ENCODE measurements at regions not wholly inside any gene's neighbourhood (a gene's known extent, or its start where the extent isn't known, plus 50 kb on each side); places are given as distances from the start of the nearest gene placed in this dataset.

DNA sequence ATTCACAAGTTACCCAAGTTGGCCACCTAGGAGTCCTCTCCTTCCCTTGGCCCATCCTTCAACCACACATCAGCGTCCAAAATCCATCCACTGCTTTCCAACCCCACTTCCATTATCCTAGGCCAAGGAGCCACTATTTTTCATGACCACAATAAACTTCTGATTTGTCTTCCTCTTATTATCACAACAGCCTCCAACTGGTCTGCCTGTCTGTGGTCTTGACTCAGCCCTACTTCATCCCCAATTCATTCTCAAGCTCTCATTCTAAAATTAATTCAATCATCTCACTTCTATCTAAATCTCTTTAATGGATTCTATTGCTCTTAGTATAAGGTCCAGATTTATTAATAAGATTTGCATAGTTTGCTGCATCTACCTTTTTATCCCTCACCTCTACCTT lies 189.0 kb upstream of the PRDM1 start:
- intact Hi-C loops (cut with micrococcal nuclease): loop anchor here in 1 of 2 donors (10.0 kb wide), 1 partner anchor 102 kb away; no protein-coding TSS in a partner anchor
- Histone ChIP-seq H4K20me1 (ENCODE audit: insufficient read depth, low read length) (no peaks in the 10 kb centered on the region), H3K27ac (ENCODE audit: low read depth in 1 of 2, low read length in 2 of 2) (no peak overlapping the region), H2AFZ (ENCODE audit: insufficient read depth, low read depth, low read length, poor library complexity, severe bottlenecking) (no peak overlapping the region), H3K27me3 (ENCODE audit: control insufficient read depth in 2 of 2, insufficient read depth in 2 of 2, low read length in 2 of 2) (no peaks in the 10 kb centered on the region), H3K4me1 (ENCODE audit: control insufficient read depth in 1 of 2, insufficient read depth in 2 of 2, low read length in 2 of 2) (peaks cover 28% of the 10 kb centered on the region in 2 donors), H3K9ac (ENCODE audit: insufficient read depth, low read length, poor library complexity, severe bottlenecking) (no peak overlapping the region), H3K4me3 (replicated peaks in 1 of 3; ENCODE audit: low read depth in 2 of 3, low read length in 3 of 3) (no peak overlapping the region), H3K79me2 (ENCODE audit: insufficient read depth, low read length) (no peaks in the 10 kb centered on the region), H3K4me2 (replicated peaks; ENCODE audit: extremely low read depth, low read length, poor library complexity, severe bottlenecking) (no peak overlapping the region), H3K9me3 (replicated peaks in 1 of 2; ENCODE audit: control insufficient read depth in 1 of 2, insufficient read depth in 1 of 2, low read length in 2 of 2) (no peaks in the 10 kb centered on the region), H3K36me3 (replicated peaks in 1 of 2; ENCODE audit: control insufficient read depth in 1 of 2, insufficient read depth in 2 of 2, low read length in 2 of 2) (no peaks in the 10 kb centered on the region)
- Mint-ChIP-seq H3K4me3 (no peak overlapping the region), H3K36me3 (peaks cover 0 to 3% of the 10 kb centered on the region in 2 donors), H3K27ac (no peak overlapping the region), H3K9me3 (peaks cover 0 to 5% (median 0%) of the 10 kb centered on the region in 7 donors), H3K4me1 (peaks cover 35% of the 10 kb centered on the region), H3K27me3 (ENCODE audit: low read depth in 3 of 3) (peaks cover 0 to 2% (median 0%) of the 10 kb centered on the region in 3 donors)
- TF ChIP-seq, protein P1, sequence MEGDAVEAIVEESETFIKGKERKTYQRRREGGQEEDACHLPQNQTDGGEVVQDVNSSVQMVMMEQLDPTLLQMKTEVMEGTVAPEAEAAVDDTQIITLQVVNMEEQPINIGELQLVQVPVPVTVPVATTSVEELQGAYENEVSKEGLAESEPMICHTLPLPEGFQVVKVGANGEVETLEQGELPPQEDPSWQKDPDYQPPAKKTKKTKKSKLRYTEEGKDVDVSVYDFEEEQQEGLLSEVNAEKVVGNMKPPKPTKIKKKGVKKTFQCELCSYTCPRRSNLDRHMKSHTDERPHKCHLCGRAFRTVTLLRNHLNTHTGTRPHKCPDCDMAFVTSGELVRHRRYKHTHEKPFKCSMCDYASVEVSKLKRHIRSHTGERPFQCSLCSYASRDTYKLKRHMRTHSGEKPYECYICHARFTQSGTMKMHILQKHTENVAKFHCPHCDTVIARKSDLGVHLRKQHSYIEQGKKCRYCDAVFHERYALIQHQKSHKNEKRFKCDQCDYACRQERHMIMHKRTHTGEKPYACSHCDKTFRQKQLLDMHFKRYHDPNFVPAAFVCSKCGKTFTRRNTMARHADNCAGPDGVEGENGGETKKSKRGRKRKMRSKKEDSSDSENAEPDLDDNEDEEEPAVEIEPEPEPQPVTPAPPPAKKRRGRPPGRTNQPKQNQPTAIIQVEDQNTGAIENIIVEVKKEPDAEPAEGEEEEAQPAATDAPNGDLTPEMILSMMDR (IDR thresholded peaks at IDR 0.05): no peak
- no peak for DNase-seq
- WGBS (ENCODE audit: insufficient coverage): 100% methylated on average over 1 of the region's 1 CpG

DNA sequence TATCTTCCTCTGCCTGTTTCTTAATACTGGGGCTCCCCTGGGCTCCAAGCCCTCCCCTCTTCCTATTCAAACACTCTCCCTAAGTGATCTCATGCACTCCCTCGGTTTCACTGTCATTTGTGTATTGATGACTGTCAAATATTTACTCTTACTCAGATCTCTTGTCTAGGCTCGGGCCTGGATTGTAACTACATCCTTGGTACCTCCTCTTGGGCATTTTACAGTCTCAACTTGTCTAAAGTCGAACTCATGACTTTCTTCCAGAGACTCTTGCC lies 189.4 kb upstream of the PRDM1 start:
- DNase-seq: no peak
- Histone ChIP-seq H3K9me3 (replicated peaks in 1 of 2; ENCODE audit: control insufficient read depth in 1 of 2, insufficient read depth in 1 of 2, low read length in 2 of 2) (no peaks in the 10 kb centered on the region), H3K79me2 (ENCODE audit: insufficient read depth, low read length) (no peaks in the 10 kb centered on the region), H2AFZ (ENCODE audit: insufficient read depth, low read depth, low read length, poor library complexity, severe bottlenecking) (no peak overlapping the region), H3K36me3 (replicated peaks in 1 of 2; ENCODE audit: control insufficient read depth in 1 of 2, insufficient read depth in 2 of 2, low read length in 2 of 2) (no peaks in the 10 kb centered on the region), H3K4me1 (ENCODE audit: control insufficient read depth in 1 of 2, insufficient read depth in 2 of 2, low read length in 2 of 2) (peaks cover 28% of the 10 kb centered on the region in 2 donors), H3K4me2 (replicated peaks; ENCODE audit: extremely low read depth, low read length, poor library complexity, severe bottlenecking) (no peak overlapping the region), H4K20me1 (ENCODE audit: insufficient read depth, low read length) (no peaks in the 10 kb centered on the region), H3K4me3 (replicated peaks in 1 of 3; ENCODE audit: low read depth in 2 of 3, low read length in 3 of 3) (no peak overlapping the region), H3K27ac (ENCODE audit: low read depth in 1 of 2, low read length in 2 of 2) (no peak overlapping the region), H3K9ac (ENCODE audit: insufficient read depth, low read length, poor library complexity, severe bottlenecking) (no peak overlapping the region), H3K27me3 (ENCODE audit: control insufficient read depth in 2 of 2, insufficient read depth in 2 of 2, low read length in 2 of 2) (no peaks in the 10 kb centered on the region)
- H3K36me3 Mint-ChIP-seq: peaks cover 0 to 3% of the 10 kb centered on the region in 2 donors
- no peak overlapping the region for H3K27ac Mint-ChIP-seq
- 89% methylated on average over 2 of the region's 3 CpGs for WGBS (ENCODE audit: insufficient coverage)
- TF ChIP-seq, protein P1 (IDR thresholded peaks at IDR 0.05): no peak
- intact Hi-C loops (cut with micrococcal nuclease): loop anchor here in 1 of 2 donors (10.0 kb wide), 1 partner anchor 102 kb away; no protein-coding TSS in a partner anchor
- H3K4me3 Mint-ChIP-seq: no peak overlapping the region
- peaks cover 0 to 5% (median 0%) of the 10 kb centered on the region in 7 donors for H3K9me3 Mint-ChIP-seq
- H3K4me1 Mint-ChIP-seq: peaks cover 37% of the 10 kb centered on the region
- peaks cover 0 to 2% (median 0%) of the 10 kb centered on the region in 3 donors for H3K27me3 Mint-ChIP-seq (ENCODE audit: low read depth in 3 of 3)
